HG03342 (cell line): ENCODE measurements at regions not wholly inside any gene's neighbourhood (a gene's known extent, or its start where the extent isn't known, plus 50 kb on each side); places are given as distances from the start of the nearest gene placed in this dataset.

Source experiments
- ATAC-seq: cut with Tn5 transposase; IDR thresholded peaks from one replicate; pipeline ENCODE4 v1.9.1; 2021; ENCODE audit warnings: mild to moderate bottlenecking, moderate library complexity; ENCODE audit not compliant: unreplicated experiment

DNA sequence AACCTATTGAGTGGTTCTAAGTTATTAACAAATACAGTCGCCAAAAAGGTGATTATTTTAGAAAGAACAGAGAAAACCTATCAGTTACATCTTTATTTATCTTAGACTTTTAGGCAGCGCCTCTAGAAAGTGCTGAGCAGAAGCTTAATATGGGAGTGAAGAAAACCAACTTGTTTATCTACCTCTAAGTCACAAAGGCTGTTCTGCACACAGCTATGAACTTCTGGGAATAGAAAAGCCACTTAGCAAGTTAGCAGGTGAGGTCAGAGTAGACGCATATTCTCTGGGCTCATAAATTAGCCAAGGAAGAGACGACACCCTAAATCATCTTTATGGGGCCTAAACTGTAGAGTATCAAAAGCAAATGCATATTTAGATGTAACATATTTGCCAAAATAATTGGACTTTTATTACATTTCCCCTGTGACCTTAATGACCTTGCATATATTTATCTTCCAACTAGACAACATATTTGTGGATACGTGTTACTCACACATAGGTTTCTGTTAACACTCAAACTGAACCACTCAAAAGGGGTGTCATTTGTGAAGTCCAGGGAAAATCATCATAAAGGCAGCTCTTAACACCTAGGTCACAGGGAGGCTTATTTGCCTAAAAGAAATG lies 267.1 kb downstream of the ADGB start:
- ATAC-seq: no peak

DNA sequence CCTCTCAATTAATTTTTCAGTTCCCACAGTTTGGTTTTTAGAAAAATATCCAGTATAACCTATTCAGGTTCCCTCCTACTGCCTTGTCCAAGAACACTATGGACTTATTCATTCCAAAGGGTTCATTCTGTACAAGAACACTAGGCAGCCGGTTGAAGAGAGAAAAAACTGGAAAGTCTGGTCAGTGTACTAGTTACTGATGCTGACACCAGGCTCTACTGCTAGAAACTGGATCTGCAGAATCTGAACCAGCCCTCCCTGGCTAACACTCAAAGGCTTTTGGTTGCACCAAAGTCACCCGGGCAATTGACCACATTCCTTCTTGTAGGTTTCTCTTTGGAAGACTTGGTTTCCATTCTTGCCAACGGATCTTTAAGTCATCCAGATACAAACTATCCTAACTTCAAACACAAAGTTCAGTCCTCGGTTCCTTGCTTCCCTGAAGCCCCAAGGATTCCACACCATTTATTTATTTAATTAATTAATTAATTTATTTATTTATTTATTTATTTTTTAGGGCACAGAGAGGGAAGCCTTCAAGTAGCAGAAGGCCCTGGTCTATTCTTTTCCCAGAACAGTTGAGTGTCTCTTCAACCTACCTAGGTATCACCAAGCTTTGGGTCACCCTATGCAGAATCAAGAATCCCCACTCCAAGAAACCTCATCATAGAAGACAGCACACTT lies 268.1 kb downstream of the ADGB start:
- ATAC-seq: no peak

DNA sequence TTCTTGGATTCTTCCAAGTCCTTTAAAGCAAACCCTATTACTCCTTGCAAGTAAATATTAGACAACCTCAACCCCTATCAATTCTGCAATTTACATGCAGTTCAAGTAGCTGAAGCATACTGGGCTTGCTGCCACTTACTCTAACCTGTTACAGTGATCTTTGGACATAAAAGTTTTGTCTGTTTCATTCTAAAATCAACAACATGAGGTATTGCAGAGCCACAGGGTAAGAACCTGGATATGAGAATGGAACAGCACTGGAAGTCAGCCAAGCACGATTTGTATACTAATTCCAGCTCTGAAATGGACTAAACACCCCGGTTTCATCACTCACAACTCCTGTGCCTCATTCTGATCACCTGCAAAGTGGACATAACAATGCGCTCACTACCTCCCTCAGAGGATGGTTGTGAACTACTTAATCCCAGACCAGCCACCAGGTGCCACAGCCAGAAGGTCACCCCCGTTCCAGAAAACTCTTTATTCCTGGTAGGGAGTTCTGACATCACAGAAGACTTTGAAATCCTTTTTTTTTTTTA lies 270.0 kb downstream of the ADGB start:
- no peak for ATAC-seq

DNA sequence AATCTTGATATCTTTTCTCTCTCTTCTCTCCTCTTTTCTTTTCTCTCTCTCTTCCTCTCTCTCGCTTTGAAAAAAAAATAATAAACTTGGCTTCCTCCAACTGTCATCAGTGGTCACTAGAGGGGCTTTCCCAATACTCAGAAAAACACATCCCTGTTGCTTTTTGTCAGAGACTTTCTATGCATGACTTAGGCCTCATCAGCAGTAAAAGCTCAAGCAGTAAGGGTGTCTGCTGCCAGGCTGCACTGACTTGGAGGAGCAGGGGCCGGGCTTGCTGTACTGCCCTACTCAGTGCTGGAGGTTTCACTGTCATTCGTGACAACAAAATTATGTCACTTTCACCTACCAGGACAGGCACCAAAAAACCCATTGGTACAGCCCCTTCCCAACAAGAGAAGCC lies 272.0 kb downstream of the ADGB start:
- ATAC-seq: peak; percentile 80

DNA sequence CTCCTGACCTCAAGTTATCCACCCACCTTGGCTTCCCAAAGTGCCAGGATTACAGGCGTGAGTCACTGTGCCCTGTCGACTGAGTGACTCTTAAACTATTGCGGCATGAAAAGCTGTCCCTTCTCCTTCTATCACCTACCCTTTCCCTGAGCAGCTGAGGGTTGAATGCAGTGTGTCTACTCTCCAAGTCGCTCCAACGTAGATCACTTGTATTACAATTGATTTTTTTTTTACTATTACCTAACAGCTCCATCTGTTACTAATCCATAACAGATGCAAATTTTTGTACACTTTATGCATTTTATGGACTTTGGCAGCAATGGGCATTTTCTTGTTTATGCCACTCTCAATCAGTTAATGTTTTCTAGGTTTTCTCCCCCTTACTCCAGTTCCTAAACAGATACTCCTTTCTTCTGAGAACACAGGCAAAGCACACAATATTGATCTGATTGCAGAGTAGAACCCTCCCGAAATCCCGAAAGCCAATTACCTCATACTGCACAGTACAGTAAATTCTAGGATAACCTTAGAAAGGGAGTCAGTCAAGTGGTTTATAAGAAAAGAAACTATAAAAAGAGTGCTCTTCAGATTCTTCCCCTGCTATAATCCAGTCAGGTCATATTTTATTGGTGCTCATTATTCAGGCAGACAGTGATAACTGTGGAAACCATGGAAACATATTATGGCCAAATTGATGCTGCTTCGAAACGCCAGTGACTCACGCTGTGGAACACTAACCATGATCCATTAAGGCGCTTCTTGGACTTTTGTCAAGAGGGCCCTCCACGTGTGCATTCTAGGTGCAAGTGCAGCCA lies 273.0 kb downstream of the ADGB start:
- no peak for ATAC-seq

DNA sequence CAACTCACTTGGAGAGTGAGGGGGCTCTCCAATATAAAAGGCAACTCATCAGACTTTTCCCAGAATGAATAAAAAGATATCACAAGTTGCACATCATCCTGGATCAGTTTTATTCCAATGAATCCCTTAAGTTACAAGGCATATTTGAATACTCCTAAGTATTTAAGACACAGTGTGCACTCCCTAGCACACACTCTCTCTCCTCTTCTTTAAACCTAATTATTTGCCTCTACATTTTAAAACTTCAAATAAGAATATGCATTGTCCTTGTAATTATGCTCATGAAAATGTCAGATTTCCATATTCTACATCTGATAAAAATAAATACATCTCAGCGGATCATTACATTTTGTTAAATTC lies 273.6 kb downstream of the ADGB start:
- no peak for ATAC-seq

DNA sequence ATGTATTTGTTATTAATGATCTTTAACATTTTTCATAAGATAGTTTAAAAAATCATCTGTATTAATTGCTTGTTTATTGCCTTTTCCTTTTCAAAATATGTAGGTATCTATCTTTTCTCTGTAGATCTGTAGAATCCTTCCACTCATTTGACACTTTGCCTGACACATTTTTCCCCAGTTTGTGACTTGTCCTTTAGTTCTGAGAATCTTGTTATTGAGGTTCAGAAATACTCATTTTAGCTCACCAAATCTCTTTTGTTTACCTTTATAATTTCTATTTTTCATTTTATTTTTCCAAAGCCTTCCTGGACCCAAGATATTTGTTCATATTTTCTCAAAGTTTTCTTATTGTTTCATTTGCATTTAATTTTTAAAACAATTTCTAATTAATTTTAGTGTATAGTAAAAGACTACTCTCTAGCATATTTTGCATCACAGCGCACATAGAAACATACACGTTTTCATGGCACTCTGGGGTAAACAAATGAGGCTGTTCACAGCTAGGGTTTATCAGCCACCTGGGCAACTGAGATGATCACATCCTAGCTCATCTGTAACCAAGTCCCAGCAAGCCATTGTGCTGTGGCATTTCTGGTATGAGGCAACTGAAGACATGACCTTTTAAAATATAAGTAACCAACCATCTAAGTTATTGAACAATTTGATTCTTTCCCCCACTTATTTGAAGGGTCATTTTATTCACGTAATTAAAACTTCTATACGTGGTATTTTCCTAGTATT lies 275.7 kb downstream of the ADGB start:
- ATAC-seq: no peak

DNA sequence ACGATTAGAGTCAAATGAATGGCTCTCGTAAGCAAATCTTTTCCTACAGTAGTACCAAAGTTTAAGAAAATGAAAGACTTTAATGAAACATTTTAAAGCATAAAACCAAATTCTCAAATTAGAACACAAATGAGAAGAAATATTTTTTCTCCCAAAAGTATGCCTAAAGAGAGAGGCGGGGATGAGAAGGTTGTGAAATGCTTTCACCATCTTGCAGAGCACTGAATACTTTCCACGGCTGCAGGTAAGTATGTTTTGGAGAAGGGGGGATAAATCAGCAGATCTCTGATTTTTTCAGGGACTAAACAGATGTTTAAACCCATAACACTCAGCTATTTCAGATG lies 277.1 kb downstream of the ADGB start:
- ATAC-seq: no peak

DNA sequence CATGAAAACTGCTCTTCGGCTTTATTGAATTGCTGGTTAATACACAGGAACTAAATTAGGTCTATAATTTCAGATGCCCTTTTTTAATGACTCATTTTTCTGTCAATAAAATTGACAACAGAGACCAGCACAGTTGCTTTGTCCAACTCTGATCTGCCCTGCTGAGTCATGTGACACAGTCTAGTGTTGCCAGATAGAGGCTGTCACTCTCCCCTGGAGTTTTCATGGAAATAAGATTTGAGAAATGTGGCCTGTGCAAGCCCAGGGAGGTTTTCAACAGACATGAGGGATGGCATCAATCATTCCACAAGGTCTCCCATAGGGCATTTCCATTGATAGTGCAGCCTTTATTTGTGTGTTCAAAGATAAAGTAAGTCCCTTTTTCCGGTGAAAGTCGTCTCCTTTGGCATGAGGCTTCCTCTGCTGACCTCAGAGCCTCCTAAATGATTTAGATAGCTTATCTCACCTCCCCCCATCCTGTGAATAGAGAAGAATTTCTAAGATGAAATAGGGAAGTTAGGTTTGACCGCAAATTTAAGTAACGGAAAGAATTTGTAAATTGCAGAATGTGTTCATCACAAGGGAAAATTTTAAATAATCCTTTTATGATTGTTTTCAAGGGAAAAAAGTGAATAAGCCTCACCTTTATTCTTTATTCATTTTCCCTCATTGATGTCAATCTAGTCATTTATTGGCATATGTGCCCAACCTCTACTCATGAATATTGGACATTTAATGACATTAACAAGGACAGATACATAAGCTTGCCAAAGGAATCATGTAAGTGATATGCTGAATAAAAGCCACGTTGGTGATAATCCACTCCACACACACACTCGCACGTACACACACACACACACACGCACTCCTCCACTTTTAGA lies 277.7 kb downstream of the ADGB start:
- ATAC-seq: no peak

DNA sequence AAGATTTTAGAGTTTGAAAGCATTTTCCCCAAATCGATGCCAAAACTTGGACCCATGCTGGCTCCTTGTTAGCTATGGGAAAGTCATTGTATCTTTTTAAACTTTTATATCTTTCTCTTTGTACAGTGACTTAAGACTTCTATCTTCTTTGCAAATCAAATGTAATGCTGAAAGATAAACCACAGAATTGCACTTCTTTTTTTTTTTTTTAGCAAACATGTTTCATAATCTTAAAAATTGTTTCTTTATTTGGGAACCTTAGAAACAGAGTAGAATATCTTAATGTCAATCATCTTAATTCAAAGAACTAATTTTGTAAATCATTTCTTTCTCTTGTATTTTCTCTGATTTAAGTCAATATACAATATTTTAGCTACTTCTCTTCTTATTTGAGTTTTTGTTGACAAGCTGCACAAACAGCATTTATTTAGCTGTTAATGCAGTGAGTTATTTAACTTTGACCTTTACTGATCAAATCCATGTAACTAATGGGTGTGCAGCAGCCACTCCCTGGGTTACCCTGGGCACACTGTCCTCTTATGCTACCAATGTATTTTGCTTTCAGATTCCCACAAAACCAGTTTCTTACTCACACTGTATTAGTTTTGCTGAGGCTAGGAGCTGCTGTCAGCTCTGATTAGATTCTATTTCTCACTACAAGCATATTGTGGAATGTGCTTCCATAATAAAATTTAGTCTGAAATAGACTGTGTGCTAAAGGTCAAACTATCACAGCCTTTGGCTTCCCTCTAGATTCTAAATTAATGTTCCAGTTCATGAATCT lies 279.6 kb downstream of the ADGB start:
- ATAC-seq: no peak

DNA sequence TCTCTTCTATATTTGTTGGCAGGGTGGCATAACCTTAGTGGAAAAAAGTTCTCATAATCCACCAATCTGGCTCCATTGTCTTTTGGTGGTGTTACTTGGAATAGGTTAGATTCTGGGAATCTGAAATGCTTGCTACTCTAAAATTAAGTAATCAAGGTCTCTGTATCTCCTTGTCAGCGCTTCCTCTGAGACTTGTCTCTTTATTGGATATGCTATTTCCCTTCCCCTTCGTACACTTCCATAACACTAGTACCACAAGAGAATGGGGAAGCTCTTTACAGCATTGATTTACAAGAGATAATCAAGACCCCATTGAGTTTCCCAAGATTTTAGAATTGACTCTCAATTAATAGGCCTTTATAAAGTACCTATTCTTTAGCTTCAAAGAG lies 280.2 kb downstream of the ADGB start:
- ATAC-seq: no peak

DNA sequence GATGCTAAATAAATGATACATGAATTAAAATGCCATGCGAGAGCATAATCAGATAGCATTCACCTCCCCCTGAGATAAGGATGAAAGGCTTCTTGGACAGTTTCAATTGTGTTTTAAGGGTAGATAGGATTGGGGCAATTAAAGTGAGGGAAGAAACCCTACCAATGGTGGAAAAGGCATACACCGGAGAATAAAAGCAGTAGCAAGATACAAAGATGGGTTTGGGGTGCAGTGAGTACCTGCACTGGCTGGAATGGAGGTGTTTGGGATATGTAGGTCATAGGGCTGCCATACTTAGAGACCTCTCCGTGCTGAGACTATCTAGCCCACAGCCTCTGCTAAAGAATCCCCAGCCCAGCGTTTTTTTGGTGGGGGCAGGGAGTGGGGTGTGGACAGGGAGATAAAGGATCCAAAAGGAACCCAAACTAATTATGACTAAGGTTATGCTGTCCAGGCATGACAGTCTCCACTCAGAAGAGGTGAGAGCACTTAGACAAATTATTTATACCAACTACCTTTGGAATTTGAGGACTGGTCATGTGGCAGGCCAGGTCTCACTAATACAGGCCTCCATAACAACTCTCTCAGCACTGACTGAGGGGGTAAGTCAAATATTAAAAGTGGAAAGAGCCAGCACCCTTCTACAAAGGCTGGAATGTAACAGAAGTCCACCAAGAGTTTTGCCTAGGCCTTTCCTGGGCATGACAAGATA lies 280.8 kb downstream of the ADGB start:
- no peak for ATAC-seq

DNA sequence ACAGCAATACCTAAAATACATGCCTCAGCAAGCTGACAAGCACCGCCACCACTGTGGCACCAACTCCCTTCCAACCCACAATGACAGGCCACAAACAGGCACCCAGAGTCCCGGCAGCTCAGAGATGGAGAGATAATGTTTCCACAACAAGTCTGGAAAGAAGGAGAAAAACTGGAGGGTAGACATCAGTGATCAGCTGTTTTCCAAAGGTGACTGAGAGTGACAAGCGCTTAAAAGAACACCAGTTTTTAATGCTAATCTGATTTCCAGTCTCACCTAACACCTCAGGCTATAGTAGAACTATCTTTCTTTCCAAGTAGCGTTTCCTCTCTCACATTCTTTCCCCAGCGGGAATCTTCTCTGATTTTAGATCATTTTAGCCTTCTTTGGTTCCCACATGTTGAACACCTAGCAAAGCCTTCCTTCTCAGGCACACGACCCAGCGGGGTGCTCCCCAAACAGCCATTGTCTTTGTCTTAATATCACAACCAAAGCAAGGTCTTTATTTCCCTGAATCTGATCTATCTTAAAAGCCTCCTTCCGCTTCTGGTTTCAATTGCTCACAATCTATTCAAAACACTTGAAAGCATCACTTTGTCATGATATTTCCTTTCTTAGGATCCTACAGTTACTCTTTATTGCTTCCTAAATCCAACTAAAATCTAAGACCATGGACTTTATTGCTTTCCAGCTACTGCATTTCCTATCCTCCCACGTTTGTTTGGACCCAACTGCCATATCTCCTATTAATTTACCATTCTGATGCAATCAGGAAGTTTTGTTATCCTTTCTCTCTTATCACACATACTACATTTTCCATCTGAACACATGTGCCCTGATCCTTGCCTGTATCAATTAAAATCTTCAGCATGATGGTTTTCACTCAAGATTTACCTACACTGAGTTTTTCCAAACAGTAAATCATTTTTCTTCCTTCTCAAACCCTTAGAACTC lies 282.7 kb downstream of the ADGB start:
- ATAC-seq: no peak

DNA sequence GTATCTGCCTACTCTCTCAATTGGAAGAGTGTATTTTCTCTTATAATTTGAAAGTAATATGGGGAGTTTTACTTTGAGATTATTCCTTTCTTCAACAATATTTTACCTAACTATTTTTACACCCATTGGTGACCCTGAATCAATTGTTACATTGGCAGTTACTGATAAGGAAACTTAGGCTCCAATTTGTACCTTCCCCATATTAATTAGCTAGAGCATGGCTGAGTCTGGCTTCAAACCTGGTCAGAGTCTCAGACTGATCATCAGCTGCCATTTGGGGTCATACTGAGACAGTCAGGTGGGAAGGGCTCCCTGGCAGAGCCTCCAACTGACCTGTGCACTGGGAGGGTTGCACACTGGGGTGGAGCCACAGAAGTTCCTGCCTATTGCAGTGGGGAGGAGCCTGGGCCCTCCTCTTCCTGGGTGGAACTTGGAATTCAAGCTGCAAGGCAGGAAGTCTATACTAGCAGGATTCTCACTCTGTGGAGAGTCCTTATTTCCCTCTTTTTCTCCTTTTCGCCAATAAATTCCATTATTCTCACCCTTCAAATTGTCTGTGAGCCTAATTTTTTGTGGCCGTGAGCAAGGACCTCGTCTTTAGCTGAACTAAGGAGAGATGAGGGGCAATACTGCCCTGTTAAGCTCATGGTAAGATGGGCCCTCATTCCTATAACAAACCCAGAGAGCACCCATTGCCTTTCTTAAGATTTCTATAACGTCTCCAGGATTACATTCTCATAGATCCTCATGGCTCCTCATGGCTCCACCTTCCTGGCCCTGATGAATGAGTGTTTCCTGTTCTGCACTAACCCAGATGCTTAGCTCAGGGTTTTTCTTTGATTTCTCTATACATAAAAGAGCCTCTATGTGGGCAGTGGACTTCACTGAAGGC lies 285.1 kb downstream of the ADGB start:
- no peak for ATAC-seq

DNA sequence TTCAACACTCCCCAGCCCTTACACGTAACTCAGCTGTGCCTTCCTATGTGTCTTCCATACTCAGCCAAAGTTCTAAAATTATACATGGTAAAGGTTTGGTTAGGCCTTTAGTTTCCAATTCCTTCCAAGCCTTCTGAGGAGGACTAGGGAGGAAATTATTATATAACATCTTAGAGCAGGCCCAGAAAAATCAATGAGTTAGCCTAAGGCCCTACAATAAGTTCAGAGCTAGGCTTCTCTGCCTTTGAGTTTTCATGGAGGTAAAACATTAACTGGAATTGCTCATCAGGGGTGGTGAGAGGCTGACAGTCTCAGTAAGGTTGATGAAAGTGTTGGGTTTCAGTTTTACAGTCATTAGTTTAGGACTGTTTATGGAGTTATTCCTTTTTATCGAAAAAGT lies 286.0 kb downstream of the ADGB start:
- ATAC-seq: peak; percentile 69

DNA sequence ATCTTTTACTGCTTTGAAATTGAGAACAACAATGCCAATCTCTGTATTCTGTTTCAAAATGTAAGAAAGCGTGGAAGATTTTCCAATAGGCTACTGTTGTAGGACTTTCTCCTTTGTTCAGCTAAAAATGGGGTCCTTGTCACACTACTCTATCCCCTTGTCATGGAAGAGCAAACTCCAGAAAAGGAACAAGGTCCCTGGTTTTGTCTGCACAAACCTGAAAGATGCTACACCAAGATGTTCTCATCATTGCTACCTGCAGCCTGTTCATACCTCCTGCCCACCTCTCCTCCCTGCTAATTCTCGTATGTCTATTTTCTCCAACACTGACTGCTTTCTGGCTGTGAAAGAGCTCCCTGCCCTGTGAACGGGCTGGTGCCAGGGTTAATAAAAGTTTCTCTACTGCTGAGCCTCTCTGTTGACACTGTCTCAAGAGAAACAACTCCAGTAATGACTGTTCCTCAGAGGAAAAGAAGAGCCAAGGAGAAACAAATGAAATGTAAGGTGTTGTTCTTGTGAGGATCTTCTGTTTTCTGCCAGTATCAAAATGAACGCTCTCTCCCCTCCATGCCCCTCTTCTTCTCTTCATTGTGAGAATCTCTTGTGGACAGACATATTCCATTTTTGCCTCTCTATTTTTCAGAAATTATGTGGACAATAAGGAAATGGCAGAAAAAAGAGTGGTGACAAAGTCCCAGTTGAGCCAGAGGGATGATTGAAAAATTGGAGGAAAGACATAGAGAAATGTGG lies 287.1 kb downstream of the ADGB start:
- no peak for ATAC-seq
